GM10847 (cell line): ENCODE measurements at regions not wholly inside any gene's neighbourhood (a gene's known extent, or its start where the extent isn't known, plus 50 kb on each side); places are given as distances from the start of the nearest gene placed in this dataset.

ENCODE experiments used
- POLR2A ChIP-seq: IDR thresholded peaks from 2 replicates; pipeline ENCODE4 v1.6.1; 2011; ENCODE audit not compliant: insufficient read length; ENCODE audit errors: extremely low read depth

DNA sequence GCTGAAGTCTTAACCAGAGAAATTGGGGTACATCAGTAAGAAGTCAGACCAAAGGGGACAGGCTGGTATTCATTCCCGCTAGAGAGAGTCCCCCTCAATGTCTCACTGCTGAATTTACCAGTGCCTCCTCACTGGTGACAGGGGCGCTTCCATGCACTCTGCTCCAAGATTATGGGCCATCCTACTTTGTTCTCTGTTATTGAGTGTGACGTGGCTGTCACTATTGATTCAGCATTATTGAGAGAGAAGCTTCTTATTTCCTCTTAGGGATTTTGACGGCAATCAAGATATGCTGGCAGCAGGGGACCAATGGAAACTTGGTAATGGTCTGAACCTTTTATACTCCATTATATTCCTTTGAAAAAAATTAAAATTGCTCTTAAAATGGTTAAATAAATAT, 118.6 kb downstream of the SYF2 start:
- TF ChIP-seq POLR2A: no peak

DNA sequence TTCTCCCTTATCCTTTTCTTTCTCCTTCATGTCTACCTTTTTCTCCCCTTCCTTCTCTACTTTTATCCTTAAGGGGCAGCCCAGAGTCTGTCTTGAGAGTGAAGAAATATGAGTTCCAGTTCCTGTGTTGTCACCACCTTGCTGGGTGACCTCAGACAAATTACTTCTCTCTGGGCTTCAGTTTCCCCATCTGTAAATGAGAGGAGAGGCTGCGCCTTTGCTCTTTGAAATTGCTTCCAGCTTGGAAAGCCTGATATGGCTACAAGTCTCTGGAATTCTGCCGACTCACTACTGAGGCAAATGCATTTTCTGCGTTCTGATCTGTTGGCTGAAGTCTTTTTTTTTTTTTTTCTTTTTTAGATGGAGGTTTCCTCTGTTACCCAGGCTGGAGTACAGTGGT, 119.2 kb downstream of the SYF2 start:
- TF ChIP-seq POLR2A: no peak

DNA sequence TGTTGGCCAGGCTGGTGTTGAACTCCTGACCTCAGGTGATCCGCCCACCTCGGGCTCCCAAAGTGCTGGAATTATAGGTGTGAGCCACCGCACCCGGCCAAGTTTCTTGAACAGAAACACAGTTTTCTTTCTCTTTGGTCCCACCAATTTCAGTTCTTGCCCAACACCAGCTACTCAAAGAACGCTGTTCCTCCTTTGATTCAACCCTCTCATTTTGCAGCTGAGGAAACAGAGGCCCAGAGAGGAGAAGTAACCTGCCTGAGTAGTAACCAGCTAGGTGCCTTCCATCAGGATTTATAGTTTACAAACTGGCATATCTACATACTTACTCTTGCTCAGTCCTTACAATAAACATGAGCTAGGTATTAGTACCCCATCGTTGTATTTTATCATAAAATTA, 119.9 kb downstream of the SYF2 start:
- TF ChIP-seq POLR2A: no peak

DNA sequence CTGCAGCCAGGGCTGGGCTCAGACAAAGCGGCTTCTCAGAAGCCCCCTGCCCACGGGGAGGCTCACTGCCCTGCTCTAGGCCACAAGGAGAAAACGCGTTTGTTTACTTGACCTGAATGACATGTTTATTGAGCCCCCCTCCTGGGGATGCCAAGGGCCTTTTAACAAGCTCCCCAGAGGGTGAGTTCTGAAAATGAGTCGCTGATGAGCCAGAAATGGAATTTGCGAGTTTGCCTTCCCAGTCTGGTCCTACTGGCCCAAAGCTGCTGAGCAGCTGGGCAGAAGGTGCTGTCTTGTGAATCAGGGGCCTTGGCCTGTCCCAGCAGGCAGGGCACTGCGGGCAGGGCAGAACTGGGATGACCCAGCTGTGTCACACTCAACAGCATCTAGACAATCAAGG, 120.6 kb downstream of the SYF2 start:
- no peak for TF ChIP-seq POLR2A

DNA sequence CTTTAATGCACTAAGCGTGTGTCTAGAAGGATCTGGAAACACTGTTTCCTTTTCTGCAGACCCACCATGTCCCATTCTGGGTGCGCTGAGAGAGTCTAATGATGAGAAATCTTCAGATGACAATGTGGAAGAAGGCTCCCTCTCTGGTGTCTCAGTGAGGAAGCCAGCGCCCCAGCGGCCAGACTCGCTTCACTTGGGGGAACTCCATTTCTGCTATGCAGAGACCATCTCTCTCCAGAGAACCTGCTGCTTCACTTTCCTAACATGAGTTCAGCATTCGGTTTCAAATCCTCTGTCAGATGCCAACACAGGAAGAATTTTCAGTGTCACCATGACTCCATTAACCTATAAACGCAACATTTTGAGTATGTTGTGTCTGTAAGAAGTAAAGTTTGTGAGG, 121.8 kb downstream of the SYF2 start:
- no peak for TF ChIP-seq POLR2A

DNA sequence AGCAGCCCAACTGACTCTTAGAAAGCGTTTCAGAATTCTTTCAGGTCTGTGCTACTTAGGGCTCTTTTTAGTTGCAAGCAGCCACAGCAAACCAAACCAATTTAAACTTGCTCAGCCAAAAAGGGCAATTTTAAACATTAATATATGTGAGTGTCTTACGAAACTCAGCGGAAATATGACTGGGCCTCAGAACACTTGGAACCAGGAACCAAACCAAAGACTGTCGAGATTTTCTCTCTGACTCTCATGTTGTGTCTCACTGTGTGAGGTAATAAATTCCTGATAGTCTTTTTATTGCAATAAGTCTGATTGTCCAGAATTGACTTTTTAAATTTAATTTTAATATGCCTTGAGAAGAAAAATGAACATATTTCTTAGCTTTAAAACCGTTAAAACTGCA, 122.3 kb downstream of the SYF2 start:
- no peak for TF ChIP-seq POLR2A

DNA sequence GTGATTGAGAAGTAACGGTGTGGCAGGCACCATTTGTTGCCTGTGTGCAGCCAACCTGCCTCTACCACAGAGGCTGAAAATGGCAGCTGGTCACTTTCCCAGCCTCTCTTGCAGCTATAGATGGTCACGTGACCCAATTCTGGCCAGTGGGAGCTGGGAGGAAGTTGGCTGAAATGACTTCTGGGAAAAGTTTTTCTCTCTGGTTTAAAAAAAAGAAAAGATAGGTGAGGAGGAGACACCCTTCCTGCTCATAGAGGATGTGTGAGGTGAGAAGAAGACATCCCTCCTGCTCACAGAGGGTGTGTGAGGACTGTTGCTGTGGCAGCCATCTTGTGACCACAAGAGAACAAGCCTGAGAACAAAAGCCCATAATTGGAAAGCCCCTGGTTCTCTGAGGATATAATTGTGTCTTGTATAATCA, 122.8 kb downstream of the SYF2 start:
- no peak for TF ChIP-seq POLR2A

DNA sequence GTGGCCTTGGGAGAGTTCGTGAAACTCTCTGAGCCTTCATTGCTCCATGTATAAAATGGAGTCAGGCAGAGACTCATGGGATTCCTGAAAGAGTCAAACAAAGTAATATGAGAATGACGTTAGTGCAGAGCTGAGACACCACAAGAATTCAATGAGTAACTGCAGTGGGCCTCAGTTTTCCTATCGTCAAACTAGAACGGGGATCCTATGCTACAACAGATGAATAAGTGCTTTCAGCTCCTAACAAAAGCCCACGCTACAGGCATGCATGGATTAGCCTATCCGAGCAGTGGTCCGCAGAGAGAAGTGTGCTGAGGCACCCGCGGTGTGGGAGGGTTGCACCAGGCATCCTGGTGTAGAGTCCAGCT, 124.7 kb downstream of the SYF2 start:
- no peak for TF ChIP-seq POLR2A

DNA sequence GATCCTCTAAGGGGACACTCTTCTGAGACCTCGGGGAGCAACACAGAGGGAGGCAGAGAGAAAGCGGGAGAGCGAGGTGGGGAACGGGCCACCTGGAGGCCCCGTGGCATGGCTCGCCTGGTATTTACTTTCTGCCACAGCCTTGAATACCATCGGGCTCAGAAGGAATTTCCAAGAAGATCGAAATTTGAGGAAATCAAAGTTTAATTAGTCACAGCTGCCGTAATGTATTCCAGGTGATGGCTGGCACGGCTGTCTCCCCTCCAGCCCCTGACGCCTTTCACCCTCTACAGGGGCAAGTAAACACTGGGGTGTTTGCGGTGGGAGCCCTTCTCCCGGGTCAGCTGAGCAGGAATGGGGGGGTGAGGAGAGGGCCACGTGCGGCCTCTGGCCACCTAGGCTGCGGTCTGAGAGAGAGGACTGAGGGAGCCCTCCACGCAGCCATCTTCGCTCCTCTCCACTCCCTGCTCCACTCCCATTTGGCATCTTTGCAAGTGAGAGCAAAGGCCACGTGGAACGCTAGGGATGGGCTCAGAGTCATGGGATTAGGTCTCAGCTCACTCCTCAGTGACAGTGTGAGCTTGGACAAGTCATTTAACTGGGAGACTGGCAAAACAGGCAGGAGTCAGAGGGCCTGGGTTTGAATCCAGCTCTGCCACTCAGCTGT, 125.2 kb downstream of the SYF2 start:
- TF ChIP-seq POLR2A: no peak

DNA sequence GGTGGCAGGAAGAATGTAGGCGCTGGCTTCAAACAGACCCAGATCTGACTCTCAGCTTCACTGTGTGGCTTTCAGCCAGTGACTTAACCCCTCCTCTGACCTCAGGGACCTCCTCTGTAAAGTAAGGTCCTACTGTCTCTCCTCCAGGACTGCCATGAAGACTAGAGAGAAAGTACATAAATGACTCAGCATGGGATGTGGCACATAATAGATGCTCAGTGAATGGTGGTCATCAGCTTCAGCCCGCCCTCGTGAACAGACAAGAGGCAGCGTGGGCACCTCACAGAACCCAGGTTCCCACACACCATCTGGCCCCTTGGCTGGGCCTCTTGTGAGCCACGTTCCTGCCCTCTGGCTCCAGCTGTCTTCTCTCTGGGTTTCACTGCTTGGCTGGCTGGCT, 126.0 kb downstream of the SYF2 start:
- TF ChIP-seq POLR2A: no peak

DNA sequence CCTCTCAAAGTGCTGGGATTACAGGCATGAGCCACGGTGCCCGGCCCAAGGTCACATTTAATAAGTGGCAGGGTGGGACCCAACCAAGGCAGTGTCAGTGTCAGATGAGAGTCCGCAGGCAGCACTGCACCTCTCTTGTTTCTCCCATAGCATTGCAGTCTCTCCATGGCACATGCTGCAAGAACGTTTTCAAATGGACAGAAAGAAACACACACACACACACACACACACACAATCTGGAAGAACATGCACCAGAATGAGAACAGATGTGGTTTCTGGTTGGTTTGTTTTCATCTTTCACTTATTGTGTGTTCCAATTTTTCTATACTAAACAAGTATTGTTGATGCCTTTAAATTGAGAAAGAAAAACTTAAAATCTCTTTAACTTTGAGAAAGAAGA, 126.5 kb downstream of the SYF2 start:
- no peak for TF ChIP-seq POLR2A

DNA sequence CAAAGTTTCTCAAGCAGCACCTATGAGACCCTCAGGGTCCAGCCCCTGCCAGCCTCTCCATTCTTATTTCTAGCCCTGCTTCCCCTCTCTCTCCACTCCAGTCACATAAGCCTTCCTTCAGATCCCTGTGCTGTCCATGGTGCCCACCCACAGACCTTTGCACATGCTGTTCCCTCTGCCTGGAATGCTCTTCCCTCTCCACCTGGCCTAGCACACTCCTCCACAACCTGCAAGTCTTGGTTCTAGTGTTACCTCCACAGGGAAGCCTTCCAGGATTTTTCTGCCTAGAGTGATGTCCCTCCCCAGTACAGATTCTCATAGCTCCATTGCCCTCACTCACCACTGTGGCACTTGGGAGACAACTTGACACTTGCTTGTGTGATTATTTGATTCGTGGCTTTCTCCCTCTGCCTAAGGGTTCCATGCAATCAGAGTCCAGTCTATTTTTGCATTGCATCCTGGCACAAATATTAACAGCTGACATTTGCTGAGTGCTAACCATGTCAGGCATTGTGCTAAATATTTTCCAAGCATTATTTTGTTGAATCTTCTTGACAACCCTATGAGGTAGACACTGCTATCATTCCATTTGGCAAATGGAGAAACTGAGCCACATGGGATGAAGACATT, 127.3 kb downstream of the SYF2 start:
- TF ChIP-seq POLR2A: no peak

DNA sequence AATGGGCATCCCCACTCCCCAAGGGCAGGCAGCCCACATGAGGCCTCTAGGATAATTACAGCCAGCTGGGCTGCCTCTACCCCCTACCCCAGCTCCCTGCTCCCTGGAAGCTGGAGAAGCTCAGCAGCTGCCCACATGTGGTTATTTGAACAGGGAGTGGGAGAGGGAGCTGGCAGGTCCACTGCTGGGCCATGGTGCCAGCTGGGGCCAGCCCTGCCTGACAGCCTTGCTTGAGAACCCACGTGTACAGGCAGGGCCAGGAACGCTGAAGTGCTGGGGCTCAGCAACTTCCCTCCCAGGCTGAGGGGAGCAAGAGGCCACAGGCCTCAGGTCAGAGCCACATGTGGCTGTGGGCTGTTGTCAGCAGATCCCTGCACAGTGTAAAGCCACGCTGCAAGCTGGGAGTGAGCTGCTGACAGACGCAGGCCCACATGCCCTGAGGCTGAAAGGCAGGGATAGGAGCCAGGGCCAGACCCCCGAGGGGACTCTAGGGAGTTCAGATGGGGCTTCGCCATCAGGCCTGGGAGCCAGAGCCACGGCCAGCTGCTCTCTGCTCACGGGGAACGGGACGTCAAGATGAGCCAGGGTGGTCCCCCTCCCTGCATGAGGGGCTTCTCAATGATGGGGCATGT, 129.0 kb downstream of the SYF2 start:
- no peak for TF ChIP-seq POLR2A

DNA sequence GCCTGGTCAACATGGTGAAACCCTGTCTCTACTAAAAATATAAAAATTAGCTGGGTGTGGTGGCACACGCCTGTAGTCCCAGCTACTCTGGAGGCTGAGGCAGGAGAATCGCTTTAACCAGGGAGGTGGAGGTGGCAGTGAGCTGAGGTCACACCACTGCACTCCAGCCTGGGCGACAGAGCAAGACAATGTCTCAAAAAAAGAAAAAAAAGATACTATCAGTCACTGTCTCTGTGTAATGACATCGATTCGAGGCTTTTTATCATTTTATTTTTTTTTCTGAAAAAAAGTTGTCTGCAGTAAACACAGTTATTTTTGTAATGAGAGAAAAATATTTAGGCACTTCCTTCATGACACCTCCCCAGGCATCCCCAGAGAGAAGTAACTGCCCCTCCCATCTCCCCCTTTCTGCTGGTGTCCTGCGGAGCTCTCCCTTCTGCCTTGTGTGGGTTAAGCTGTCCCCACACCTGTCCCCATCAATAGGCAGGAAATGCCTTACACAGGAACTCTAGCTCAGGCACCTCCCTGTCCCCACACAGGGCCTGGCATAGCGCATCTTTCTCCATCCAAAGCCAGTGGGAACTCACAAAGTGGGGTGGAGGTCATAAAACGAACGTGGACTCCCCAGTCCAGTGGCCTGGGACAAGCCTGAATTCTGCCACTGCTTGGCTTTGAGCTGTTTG, 132.0 kb downstream of the SYF2 start:
- no peak for TF ChIP-seq POLR2A

DNA sequence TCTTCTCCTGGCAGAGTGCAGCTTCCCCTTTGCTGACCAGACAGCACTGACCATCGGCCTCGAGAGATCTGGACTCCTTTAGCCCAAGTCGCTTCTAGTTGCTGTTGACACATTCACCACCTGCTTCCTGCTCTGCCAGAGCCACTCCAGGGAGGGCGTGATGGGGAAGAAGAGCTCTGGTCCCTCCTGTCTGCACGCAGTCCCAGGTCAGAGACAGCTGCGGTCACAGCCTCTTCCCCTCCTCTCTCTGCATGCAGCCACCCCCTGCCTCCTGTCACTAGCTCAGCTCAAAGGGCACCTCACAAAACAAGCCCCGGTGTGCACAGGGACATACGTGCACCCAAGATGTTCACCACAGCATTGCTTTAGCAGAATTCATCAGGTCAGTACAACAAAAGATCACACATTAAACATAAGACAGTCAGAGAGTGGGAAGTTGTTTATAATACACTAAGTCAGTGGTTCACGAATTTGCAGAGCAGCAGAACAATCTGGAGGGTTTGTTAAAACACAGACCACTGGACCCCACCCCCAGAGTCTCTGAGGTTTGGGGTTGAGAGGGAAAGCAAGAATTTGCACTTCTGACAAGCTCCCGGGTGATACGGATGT, 132.9 kb downstream of the SYF2 start:
- no peak for TF ChIP-seq POLR2A

DNA sequence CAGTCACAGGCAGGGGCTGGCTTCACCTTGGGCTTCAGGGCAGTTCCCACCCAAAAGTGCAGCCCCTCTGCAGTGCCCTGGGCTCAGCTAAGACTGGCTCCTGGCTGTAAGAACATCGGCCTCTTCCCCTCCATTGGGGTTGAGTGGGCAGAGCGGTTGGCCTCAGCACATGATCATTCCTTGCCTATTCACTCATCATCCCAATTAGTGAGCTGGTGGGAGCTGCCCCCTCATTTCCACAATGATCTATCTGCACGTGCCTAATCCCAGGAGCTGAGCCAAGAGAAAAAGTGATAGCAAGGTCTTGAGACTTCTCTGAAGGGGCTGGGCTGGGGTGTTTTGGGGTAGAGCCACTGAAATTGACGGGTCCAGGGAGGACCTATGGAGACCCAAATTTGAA, 133.6 kb downstream of the SYF2 start:
- TF ChIP-seq POLR2A: no peak
